BE2C (cell line): ENCODE measurements at regions not wholly inside any gene's neighbourhood (a gene's known extent, or its start where the extent isn't known, plus 50 kb on each side); places are given as distances from the start of the nearest gene placed in this dataset.

Experiments
- DNase-seq: peaks from one replicate; pipeline ENCODE4 v3.0.0-alpha.2; 2020
- H3K27me3 ChIP-seq: fragments of 250-450 bp; sonication (Bioruptor Pico); 2 replicates; pipeline ENCODE4 v1.5.1; 2020; ENCODE audit warnings: mild to moderate bottlenecking
- H3K36me3 ChIP-seq: fragments of 250-450 bp; sonication (Bioruptor Pico); 2 replicates; pipeline ENCODE4 v1.5.1; 2020; ENCODE audit warnings: mild to moderate bottlenecking
- H3K4me1 ChIP-seq: fragments of 250-450 bp; sonication (Bioruptor Pico); 2 replicates; pipeline ENCODE4 v1.5.1; 2020
- H3K4me3 ChIP-seq: 2 replicates; pipeline ENCODE4 v1.5.1; 2011; ENCODE audit warnings: low read depth, low read length
- H3K9me3 ChIP-seq: fragments of 250-450 bp; sonication (Bioruptor Pico); 2 replicates; pipeline ENCODE4 v1.5.1; 2020
- TF ChIP-seq, protein P1 (sequence below): IDR thresholded peaks from 2 replicates; pipeline ENCODE4 v1.5.1; 2012; ENCODE audit warnings: mild to moderate bottlenecking, low read depth, low read length

DNA sequence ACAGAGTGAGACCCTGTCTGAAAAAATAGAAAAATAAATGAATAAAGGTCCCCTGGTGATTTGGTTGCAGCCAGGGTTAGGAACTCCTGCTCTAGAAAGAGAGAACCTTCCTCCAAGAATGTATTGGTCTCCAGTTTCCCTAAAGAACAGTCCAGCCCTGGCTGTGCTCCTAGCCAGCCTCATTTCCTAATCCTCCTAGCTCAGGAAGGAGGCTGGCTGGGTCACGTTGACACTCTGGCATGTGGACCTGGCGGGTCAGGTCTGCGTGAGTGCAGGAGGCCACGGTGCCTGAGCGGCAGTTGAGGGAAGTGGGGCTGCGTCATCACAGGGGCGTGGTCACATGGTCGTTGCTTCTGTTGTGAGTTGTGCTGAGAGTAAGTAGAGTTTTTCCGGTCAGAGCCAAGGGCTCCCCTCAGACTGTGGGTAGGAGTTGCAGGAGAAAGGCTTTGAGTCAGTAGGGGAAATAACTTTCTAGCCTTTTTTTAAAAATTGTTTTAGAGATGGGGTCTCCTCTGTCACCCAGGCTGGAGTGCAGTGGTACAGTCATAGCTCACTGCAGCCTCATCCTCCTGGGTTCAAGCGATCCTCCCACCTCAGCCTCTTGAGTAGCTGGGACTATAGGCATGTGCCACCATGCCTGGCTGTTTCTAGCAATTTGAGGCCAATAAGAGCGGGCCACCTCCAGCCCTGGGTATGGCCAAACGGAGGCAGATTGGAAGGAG lies 194.0 kb upstream of the CIBAR2 start:
- no peak for DNase-seq
- no peaks in the 10 kb centered on the region for H3K9me3 ChIP-seq
- H3K36me3 ChIP-seq, result no peaks in the 10 kb centered on the region
- peaks cover 12% of the 10 kb centered on the region for H3K4me1 ChIP-seq
- no peaks in the 10 kb centered on the region for H3K27me3 ChIP-seq
- no peak overlapping the region for H3K4me3 ChIP-seq
- TF ChIP-seq, protein P1, sequence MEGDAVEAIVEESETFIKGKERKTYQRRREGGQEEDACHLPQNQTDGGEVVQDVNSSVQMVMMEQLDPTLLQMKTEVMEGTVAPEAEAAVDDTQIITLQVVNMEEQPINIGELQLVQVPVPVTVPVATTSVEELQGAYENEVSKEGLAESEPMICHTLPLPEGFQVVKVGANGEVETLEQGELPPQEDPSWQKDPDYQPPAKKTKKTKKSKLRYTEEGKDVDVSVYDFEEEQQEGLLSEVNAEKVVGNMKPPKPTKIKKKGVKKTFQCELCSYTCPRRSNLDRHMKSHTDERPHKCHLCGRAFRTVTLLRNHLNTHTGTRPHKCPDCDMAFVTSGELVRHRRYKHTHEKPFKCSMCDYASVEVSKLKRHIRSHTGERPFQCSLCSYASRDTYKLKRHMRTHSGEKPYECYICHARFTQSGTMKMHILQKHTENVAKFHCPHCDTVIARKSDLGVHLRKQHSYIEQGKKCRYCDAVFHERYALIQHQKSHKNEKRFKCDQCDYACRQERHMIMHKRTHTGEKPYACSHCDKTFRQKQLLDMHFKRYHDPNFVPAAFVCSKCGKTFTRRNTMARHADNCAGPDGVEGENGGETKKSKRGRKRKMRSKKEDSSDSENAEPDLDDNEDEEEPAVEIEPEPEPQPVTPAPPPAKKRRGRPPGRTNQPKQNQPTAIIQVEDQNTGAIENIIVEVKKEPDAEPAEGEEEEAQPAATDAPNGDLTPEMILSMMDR, result no peak

DNA sequence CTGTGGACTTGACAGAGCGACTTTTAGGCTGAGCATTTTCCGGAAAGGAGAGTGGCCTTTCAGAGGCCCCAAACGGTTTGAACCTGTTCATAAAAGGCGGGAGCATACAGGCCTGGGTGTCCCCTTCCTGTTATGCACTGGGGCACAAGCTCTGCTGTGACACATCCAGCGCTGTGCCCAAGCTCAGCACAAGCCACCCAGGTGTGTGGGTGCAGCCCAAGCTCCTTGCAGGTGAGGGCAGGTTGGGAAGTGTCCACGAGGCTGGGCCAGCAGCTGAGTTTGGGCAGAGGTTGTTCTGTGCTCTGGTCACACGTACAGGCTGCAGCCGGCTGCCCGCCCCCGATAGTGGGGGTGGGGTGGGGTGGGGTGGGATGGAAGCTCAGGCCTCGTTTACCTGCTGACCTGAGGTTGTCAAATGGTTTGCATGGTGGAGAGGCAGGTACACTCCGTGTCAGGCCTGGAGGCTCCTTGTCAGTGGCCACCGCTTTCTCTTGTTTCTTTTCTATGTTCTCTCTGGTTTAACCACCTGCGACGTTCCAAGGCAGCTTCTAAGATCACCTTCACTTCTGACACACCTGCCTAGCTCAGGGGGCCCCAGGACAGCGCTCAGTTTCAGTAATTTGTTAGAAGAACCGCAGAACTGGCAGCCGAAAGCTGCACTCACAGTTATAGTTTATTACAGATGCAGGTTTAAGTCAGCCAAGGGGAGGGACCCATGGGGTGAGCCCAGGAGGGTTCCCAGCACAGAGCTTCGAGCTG lies 194.7 kb upstream of the CIBAR2 start:
- H3K4me3 ChIP-seq, result no peak overlapping the region
- no peaks in the 10 kb centered on the region for H3K9me3 ChIP-seq
- TF ChIP-seq, protein P1, result no peak
- peaks cover 4% of the 10 kb centered on the region; the same call in 1 of the 2 replicates for H3K4me1 ChIP-seq
- H3K36me3 ChIP-seq, result no peaks in the 10 kb centered on the region
- no peaks in the 10 kb centered on the region for H3K27me3 ChIP-seq
- no peak for DNase-seq

DNA sequence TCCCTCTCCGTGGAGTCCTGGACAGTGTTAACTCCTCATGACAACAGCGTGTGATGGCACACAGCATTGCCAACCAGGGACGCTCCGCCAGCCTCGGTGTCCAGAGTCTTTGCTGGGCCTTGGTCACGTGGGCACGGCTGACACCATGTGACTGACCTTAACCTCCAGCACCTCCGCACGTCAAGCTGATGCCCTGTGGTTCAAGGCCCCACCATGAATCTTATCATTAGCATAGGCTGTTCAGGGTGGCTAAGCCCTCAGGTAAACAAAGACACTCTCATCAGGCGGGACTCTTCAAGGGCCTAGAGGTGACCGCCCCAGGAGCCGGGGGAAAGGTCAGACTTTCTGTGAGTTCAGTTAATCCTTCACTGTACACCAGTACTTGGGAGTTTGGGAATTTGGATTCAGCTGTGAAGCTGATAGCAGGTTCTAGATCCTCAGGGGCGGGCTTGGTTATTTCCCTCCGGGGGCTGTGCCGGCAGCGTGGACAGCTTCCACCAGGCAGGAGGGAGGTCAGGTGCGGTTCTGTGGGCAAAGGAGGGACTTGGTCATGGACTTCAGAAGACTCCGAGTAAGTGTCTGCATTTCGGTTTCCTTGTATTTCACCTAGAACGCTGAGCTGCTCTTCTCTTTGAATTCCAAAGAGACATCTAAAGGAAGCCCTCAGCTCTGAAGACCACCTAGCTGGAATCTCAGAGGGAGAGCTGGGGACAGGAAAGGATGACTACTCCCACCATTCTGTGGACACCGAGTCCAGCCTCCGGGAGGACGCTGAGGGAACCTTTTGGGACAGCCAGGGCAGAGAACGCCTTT lies 195.5 kb upstream of the CIBAR2 start:
- Histone ChIP-seq H3K4me3 (no peak overlapping the region), H3K9me3 (no peaks in the 10 kb centered on the region), H3K36me3 (no peaks in the 10 kb centered on the region), H3K27me3 (no peaks in the 10 kb centered on the region), H3K4me1 (peaks cover 5% of the 10 kb centered on the region)
- DNase-seq, result no peak
- TF ChIP-seq, protein P1, result no peak

DNA sequence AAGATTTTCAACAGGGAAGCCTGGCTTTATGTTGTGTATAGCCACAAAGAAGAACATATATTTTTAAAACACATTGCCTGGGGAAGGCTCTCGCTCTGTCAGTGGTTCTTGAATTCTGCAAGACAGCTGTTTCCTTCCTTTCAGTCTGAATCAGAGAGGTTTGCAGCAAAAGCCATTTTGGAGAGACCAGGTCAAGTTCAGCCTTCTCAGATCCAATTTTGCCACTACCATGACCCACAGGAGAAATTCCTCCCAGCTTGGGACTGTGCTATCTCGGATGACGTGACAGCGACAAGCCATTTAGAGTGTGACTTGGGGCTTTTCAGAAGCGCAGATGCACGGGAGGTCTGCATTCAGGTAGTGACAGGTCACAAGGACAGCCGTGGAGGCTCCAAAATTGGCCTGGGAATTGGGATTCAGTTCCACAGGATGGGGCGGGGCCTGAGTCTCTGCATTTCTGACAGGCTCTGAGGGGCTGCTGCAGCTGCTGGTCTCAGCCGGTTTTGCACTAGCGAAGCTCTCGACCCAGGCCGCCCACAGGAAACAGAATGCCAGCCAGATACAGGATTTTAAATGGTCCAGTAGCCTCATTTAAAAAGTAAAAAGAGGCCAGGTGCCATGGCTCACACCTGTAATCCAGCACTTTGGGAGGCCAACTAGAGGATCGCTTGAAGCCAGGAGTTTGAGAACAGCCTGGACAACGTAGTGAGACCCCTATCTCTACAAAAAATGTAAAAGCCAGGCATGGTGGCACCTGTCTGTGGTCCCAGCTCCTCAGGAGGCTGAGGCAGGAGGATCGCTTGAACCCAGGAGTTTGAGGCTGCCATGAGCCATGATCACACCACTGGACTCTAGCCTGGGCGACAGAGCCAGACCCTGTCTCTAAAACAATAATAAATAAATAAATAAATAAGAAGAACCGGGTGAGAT lies 196.6 kb upstream of the CIBAR2 start:
- H3K27me3 ChIP-seq, result no peaks in the 10 kb centered on the region
- TF ChIP-seq, protein P1, result no peak
- no peaks in the 10 kb centered on the region for H3K9me3 ChIP-seq
- no peak for DNase-seq
- H3K4me3 ChIP-seq, result no peak overlapping the region
- H3K36me3 ChIP-seq, result no peaks in the 10 kb centered on the region
- peaks cover 13% of the 10 kb centered on the region for H3K4me1 ChIP-seq

DNA sequence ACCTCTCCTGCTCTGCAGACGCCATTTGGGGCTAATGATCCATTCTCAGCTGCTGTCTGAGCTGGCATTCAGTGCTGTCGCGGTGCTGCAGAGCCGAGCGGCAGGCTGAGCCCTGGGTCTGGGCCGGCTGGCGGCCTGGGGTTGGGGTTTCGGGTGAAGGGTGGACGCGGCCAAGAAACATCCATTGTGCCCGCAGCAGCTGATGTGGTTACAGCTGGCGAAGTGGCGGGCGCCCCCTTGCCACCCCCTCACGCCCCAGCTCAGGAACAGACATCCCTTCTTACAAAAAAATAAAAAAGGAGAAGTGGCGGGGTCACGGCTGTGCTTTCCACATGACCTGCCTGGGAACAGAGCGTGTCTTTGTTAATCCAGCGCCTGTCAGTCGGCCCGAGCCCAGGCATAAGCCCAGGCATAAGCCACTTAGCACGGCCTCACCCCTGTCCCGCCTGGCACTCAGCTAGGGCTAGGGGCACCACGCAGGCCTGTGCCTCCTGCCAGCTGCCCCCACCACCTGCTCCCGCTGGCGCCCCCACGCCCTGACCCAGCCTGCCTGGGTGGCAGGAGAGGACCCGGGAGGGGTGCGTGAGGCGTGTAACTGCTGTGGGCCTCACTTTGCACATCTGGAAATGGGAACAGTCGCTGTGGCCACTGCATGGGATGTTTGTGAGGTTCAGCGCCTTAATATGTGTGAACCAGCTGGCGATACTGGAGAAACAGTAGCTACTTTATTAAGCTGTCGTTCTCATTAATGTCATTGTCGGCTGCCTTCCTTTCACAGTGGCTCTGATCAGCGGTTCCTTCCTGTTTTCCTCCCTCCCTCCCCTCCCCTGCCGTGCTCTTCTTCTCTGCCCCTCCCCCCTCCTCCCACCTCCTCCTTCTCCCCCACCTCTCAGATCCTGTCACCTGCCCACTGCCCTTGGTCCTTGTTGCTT lies 197.7 kb upstream of the CIBAR2 start:
- no peak for DNase-seq
- Histone ChIP-seq H3K27me3 (no peaks in the 10 kb centered on the region), H3K36me3 (no peaks in the 10 kb centered on the region), H3K4me3 (no peak overlapping the region), H3K4me1 (peaks cover 20% of the 10 kb centered on the region), H3K9me3 (no peaks in the 10 kb centered on the region)
- TF ChIP-seq, protein P1, result no peak
